ENCODE measurements at regions not wholly inside any gene's neighbourhood (a gene's known extent, or its start where the extent isn't known, plus 50 kb on each side); places are given as distances from the start of the nearest gene placed in this dataset.
A peak's percentile ranks its signal among the peaks of the same experiment; 100 is the strongest.

- DNase-seq (ENCODE audit: low read depth, low spot score), result no peak
- POLR2A ChIA-PET, result no interaction called here
- Histone ChIP-seq H3K9ac (ENCODE audit: low read length) (no peak overlapping the region), H3K4me1 (ENCODE audit: control insufficient read depth in 1 of 2, insufficient read depth in 2 of 2, low read length in 2 of 2) (no peaks in the 10 kb centered on the region), H3K79me2 (ENCODE audit: insufficient read depth, low read length) (no peaks in the 10 kb centered on the region), H3K4me2 (ENCODE audit: low read length) (no peak overlapping the region), H3K27me3 (ENCODE audit: insufficient read depth, low read length) (no peaks in the 10 kb centered on the region), H4K20me1 (ENCODE audit: insufficient read depth) (no peaks in the 10 kb centered on the region), H3K9me2 (ENCODE audit: insufficient read depth) (no peaks in the 10 kb centered on the region), H3K36me3 (ENCODE audit: control insufficient read depth in 1 of 2, insufficient read depth in 2 of 2, low read length in 2 of 2) (no peaks in the 10 kb centered on the region; a peak in 1 of 4 replicates), H3K27ac (ENCODE audit: low read depth, low read length) (no peak overlapping the region), H3K4me3 (replicated peaks in 1 of 2; ENCODE audit: low read depth in 1 of 2, low read length in 2 of 2) (no peak overlapping the region), H2AFZ (ENCODE audit: low read depth, low read length, poor library complexity, severe bottlenecking) (no peak overlapping the region), H3K9me3 (ENCODE audit: control insufficient read depth in 1 of 2, insufficient read depth in 1 of 2, low read depth in 1 of 2, low read length in 2 of 2) (no peaks in the 10 kb centered on the region)
- CTCF ChIA-PET, result no interaction called here
- RAD21 ChIA-PET (ENCODE audit: low non-redundant PET in 1 of 2, low total read pairs in 2 of 2, uncharacterized antibody in 2 of 2, unreplicated experiment in 2 of 2), result no interaction called here
- no peak for ATAC-seq
- intact Hi-C loops (cut with micrococcal nuclease), result no loop called here
- no TSS peak for BruUV-seq (replicated peaks)
- TF ChIP-seq FOSL1 (IDR thresholded peaks at IDR 0.05; ENCODE audit: low read depth), result no peak
- TF ChIP-seq, protein P1, sequence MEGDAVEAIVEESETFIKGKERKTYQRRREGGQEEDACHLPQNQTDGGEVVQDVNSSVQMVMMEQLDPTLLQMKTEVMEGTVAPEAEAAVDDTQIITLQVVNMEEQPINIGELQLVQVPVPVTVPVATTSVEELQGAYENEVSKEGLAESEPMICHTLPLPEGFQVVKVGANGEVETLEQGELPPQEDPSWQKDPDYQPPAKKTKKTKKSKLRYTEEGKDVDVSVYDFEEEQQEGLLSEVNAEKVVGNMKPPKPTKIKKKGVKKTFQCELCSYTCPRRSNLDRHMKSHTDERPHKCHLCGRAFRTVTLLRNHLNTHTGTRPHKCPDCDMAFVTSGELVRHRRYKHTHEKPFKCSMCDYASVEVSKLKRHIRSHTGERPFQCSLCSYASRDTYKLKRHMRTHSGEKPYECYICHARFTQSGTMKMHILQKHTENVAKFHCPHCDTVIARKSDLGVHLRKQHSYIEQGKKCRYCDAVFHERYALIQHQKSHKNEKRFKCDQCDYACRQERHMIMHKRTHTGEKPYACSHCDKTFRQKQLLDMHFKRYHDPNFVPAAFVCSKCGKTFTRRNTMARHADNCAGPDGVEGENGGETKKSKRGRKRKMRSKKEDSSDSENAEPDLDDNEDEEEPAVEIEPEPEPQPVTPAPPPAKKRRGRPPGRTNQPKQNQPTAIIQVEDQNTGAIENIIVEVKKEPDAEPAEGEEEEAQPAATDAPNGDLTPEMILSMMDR (IDR thresholded peaks at IDR 0.05 in 2 of 3, conservative IDR thresholded peaks at IDR 0.05 in 1 of 3; ENCODE audit: borderline replicate concordance in 1 of 3, insufficient read depth in 1 of 3, low read depth in 2 of 3, low read length in 2 of 3), result peak in 1 of 3 experiments; percentile 9; a peak in 1 of 6 replicates
Measured at GRCh38 chr7:85324145-85324799, 137.4 kb upstream of the SEMA3D start.

DNA sequence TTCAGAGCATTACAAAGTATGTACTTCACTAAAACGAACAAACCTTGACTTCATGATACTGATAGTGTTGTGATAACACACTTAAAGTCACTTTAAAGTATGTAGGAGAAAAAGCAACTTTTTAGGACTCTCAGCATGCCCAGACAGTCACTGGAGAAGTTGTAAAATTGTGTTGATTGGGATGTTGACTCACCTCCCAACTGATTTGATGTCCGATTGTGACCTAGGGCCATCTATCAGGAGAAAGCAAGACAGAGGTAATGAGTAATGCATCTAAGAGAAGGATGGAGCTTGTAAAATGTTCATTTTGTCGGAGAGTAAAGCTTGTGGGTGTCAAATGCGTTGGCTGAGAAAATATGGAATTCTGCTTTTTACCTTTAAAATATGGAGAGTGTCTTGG, 135.4 kb upstream of the SEMA3D start:
- no peak overlapping the region for H3K4me2 ChIP-seq (ENCODE audit: low read length)
- H3K4me3 ChIP-seq (replicated peaks in 1 of 2; ENCODE audit: low read depth in 1 of 2, low read length in 2 of 2), result no peak overlapping the region

More for the DNA sequence above, 135.4 kb upstream of the SEMA3D start:
- H3K27ac ChIP-seq (ENCODE audit: low read depth, low read length), result no peak overlapping the region
- no peaks in the 10 kb centered on the region; a peak in 1 of 4 replicates for H3K36me3 ChIP-seq (ENCODE audit: control insufficient read depth in 1 of 2, insufficient read depth in 2 of 2, low read length in 2 of 2)
- DNase-seq (ENCODE audit: low read depth, low spot score) (no peak), ATAC-seq (no peak)
- no peaks in the 10 kb centered on the region for H4K20me1 ChIP-seq (ENCODE audit: insufficient read depth)
- intact Hi-C loops (cut with micrococcal nuclease), result no loop called here
- TF ChIP-seq TCF7L2 (IDR thresholded peaks at IDR 0.05; ENCODE audit: borderline replicate concordance, extremely low read depth, insufficient read depth, insufficient read length) (no peak), CEBPB (IDR thresholded peaks at IDR 0.05; ENCODE audit: low read depth) (no peak), SRF (IDR thresholded peaks at IDR 0.05; ENCODE audit: low read depth) (no peak), SIN3A (IDR thresholded peaks at IDR 0.05; ENCODE audit: low read depth) (no peak), EZH2 (IDR thresholded peaks at IDR 0.05) (no peak), EZH2phosphoT487 (IDR thresholded peaks at IDR 0.05; ENCODE audit: borderline replicate concordance) (no peak), EGR1 (IDR thresholded peaks at IDR 0.05; ENCODE audit: low read depth) (no peak), ZBTB33 (IDR thresholded peaks at IDR 0.05; ENCODE audit: extremely low read depth, insufficient replicate concordance, low read length) (no peak), POLR2A (IDR thresholded peaks at IDR 0.05; ENCODE audit: borderline replicate concordance, extremely low read depth, insufficient read depth, insufficient read length) (no peak), ELF1 (IDR thresholded peaks at IDR 0.05; ENCODE audit: borderline replicate concordance, low read depth) (no peak)
- TF ChIP-seq, protein P2, sequence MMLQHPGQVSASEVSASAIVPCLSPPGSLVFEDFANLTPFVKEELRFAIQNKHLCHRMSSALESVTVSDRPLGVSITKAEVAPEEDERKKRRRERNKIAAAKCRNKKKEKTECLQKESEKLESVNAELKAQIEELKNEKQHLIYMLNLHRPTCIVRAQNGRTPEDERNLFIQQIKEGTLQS (IDR thresholded peaks at IDR 0.05), result no peak
- TF ChIP-seq, protein P1 (IDR thresholded peaks at IDR 0.05 in 2 of 3, conservative IDR thresholded peaks at IDR 0.05 in 1 of 3; ENCODE audit: borderline replicate concordance in 1 of 3, insufficient read depth in 1 of 3, low read depth in 2 of 3, low read length in 2 of 3), result no peak
- POLR2A ChIA-PET, result no interaction called here
- CTCF ChIA-PET, result no interaction called here
- RAD21 ChIA-PET (ENCODE audit: low non-redundant PET in 1 of 2, low total read pairs in 2 of 2, uncharacterized antibody in 2 of 2, unreplicated experiment in 2 of 2), result no interaction called here
- no peaks in the 10 kb centered on the region for H3K9me2 ChIP-seq (ENCODE audit: insufficient read depth)
- H3K9ac ChIP-seq (ENCODE audit: low read length), result no peak overlapping the region
- H3K27me3 ChIP-seq (ENCODE audit: insufficient read depth, low read length), result no peaks in the 10 kb centered on the region
- no peaks in the 10 kb centered on the region for H3K79me2 ChIP-seq (ENCODE audit: insufficient read depth, low read length)
- BruUV-seq (replicated peaks), result no TSS peak
- H2AFZ ChIP-seq (ENCODE audit: low read depth, low read length, poor library complexity, severe bottlenecking), result no peak overlapping the region
- no peaks in the 10 kb centered on the region for H3K9me3 ChIP-seq (ENCODE audit: control insufficient read depth in 1 of 2, insufficient read depth in 1 of 2, low read depth in 1 of 2, low read length in 2 of 2)
- no peaks in the 10 kb centered on the region for H3K4me1 ChIP-seq (ENCODE audit: control insufficient read depth in 1 of 2, insufficient read depth in 2 of 2, low read length in 2 of 2)
